ENCODE measurements at regions not wholly inside any gene's neighbourhood (a gene's known extent, or its start where the extent isn't known, plus 50 kb on each side); places are given as distances from the start of the nearest gene placed in this dataset.

GRCh38 chr10:43763846-43764245 lies 115.2 kb upstream of the ZNF32 start:
- DNase-seq (ENCODE audit: low read depth): no peak

GRCh38 chr10:43760514-43760913 lies 111.8 kb upstream of the ZNF32 start:
- no peak for DNase-seq (ENCODE audit: low read depth)

- DNase-seq (ENCODE audit: low read depth): no peak
Observed at GRCh38 chr10:43759216-43759615, 110.5 kb upstream of the ZNF32 start.

- no peak for DNase-seq (ENCODE audit: low read depth)
Observed at GRCh38 chr10:43756341-43756740, 107.7 kb upstream of the ZNF32 start.

- no peak for DNase-seq (ENCODE audit: low read depth)
Observed at GRCh38 chr10:43754569-43755260, 106.0 kb upstream of the ZNF32 start.

GRCh38 chr10:43753397-43754061 lies 104.8 kb upstream of the ZNF32 start:
- no peak for DNase-seq (ENCODE audit: low read depth)

GRCh38 chr10:43752682-43753081 lies 104.0 kb upstream of the ZNF32 start:
- no peak for DNase-seq (ENCODE audit: low read depth)

- DNase-seq (ENCODE audit: low read depth): no peak
Observed at GRCh38 chr10:43751646-43752045, 103.0 kb upstream of the ZNF32 start.

- DNase-seq (ENCODE audit: low read depth): peak; percentile 83
Observed at GRCh38 chr10:43749940-43750552, 101.4 kb upstream of the ZNF32 start.

- DNase-seq (ENCODE audit: low read depth): peak; percentile 98
Observed at GRCh38 chr10:43749145-43749576, 100.5 kb upstream of the ZNF32 start.

- DNase-seq (ENCODE audit: low read depth): no peak
Observed at GRCh38 chr10:43748560-43748959, 99.9 kb upstream of the ZNF32 start.

GRCh38 chr10:43746906-43747305 lies 98.2 kb upstream of the ZNF32 start:
- peak; percentile 39 for DNase-seq (ENCODE audit: low read depth)

GRCh38 chr10:43739161-43739560 lies 90.5 kb upstream of the ZNF32 start:
- DNase-seq (ENCODE audit: low read depth): no peak

GRCh38 chr10:43737003-43737402 lies 88.3 kb upstream of the ZNF32 start:
- no peak for DNase-seq (ENCODE audit: low read depth)

GRCh38 chr10:43735907-43736306 lies 87.2 kb upstream of the ZNF32 start:
- DNase-seq (ENCODE audit: low read depth): no peak

GRCh38 chr10:43734716-43735115 lies 86.0 kb upstream of the ZNF32 start:
- no peak for DNase-seq (ENCODE audit: low read depth)

GRCh38 chr10:43731486-43731885 lies 82.8 kb upstream of the ZNF32 start:
- DNase-seq (ENCODE audit: low read depth): no peak

- no peak for DNase-seq (ENCODE audit: low read depth)
Observed at GRCh38 chr10:43728425-43728824, 79.7 kb upstream of the ZNF32 start.

- DNase-seq (ENCODE audit: low read depth): no peak
Observed at GRCh38 chr10:43727935-43728334, 79.3 kb upstream of the ZNF32 start.

GRCh38 chr10:43715334-43715733 lies 66.7 kb upstream of the ZNF32 start:
- DNase-seq (ENCODE audit: low read depth): no peak

- DNase-seq (ENCODE audit: low read depth): no peak
Observed at GRCh38 chr10:43712821-43713584, 64.3 kb upstream of the ZNF32 start.

Measured in myocyte (in vitro differentiated cells).